ENCODE measurements at regions not wholly inside any gene's neighbourhood (a gene's known extent, or its start where the extent isn't known, plus 50 kb on each side); places are given as distances from the start of the nearest gene placed in this dataset.

GRCh38 chr12:91441246-91441645, 258.6 kb upstream of the DCN start:
- Histone ChIP-seq H3K27ac (no peak overlapping the region), H3K27me3 (replicated peaks in 1 of 7) (no peaks in the 10 kb centered on the region), H3K9me3 (peaks cover 0 to 4% (median 0%) of the 10 kb centered on the region in 8 donors), H3K4me1 (no peaks in the 10 kb centered on the region), H3K4me3 (no peak overlapping the region), H3K36me3 (no peaks in the 10 kb centered on the region)
- no peak for TF ChIP-seq CTCF (IDR thresholded peaks at IDR 0.05 in 8 of 11, conservative IDR thresholded peaks at IDR 0.05 in 3 of 11)
- no peak for TF ChIP-seq POLR2AphosphoS5 (IDR thresholded peaks at IDR 0.05)
- no peak for TF ChIP-seq POLR2A (IDR thresholded peaks at IDR 0.05)
- intact Hi-C loops (cut with DNase I; ENCODE audit: low total_unique reads): no loop called here
- 80 to 92% (median 85%) methylated on average over 4 of the region's 4 CpGs for WGBS, 5 donors
- DNase-seq: no peak

GRCh38 chr12:91434081-91434480, 251.5 kb upstream of the DCN start:
- no peak for TF ChIP-seq POLR2A (IDR thresholded peaks at IDR 0.05)
- TF ChIP-seq CTCF (IDR thresholded peaks at IDR 0.05 in 8 of 11, conservative IDR thresholded peaks at IDR 0.05 in 3 of 11): no peak
- no peak for TF ChIP-seq POLR2AphosphoS5 (IDR thresholded peaks at IDR 0.05)
- intact Hi-C loops (cut with DNase I; ENCODE audit: low total_unique reads): no loop called here
- DNase-seq: no peak
- Histone ChIP-seq H3K27me3 (replicated peaks in 1 of 7) (no peaks in the 10 kb centered on the region), H3K27ac (no peak overlapping the region), H3K9me3 (no peaks in the 10 kb centered on the region), H3K4me1 (peaks cover 0 to 11% (median 3%) of the 10 kb centered on the region in 6 donors), H3K36me3 (no peaks in the 10 kb centered on the region), H3K4me3 (no peak overlapping the region)
- WGBS, 5 donors: 86 to 98% (median 95%) methylated on average over 1 of the region's 1 CpG

GRCh38 chr12:91432755-91433154, 250.1 kb upstream of the DCN start:
- peaks cover 0 to 11% (median 3%) of the 10 kb centered on the region in 6 donors for H3K4me1 ChIP-seq
- no peak for TF ChIP-seq POLR2A (IDR thresholded peaks at IDR 0.05)
- TF ChIP-seq CTCF (IDR thresholded peaks at IDR 0.05 in 8 of 11, conservative IDR thresholded peaks at IDR 0.05 in 3 of 11): no peak
- no peak for TF ChIP-seq POLR2AphosphoS5 (IDR thresholded peaks at IDR 0.05)
- H3K27me3 ChIP-seq (replicated peaks in 1 of 7): no peaks in the 10 kb centered on the region
- WGBS, 5 donors: 42 to 67% (median 57%) methylated on average over 1 of the region's 1 CpG
- peak overlapping the region in 3 of 8 donors; percentile 14 to 37 (median 26) for H3K27ac ChIP-seq
- no peak for DNase-seq
- intact Hi-C loops (cut with DNase I; ENCODE audit: low total_unique reads): no loop called here
- no peaks in the 10 kb centered on the region for H3K36me3 ChIP-seq
- no peaks in the 10 kb centered on the region for H3K9me3 ChIP-seq
- no peak overlapping the region for H3K4me3 ChIP-seq

- intact Hi-C loops (cut with DNase I; ENCODE audit: low total_unique reads): no loop called here
- WGBS, 5 donors: 39 to 48% (median 47%) methylated on average over 2 of the region's 2 CpGs
- Histone ChIP-seq H3K4me1 (peaks cover 0 to 11% (median 3%) of the 10 kb centered on the region in 6 donors), H3K36me3 (no peaks in the 10 kb centered on the region), H3K27me3 (replicated peaks in 1 of 7) (no peaks in the 10 kb centered on the region), H3K4me3 (no peak overlapping the region), H3K27ac (peak overlapping the region in 5 of 8 donors; percentile 14 to 39 (median 33)), H3K9me3 (no peaks in the 10 kb centered on the region)
- no peak for TF ChIP-seq POLR2A (IDR thresholded peaks at IDR 0.05)
- no peak for TF ChIP-seq CTCF (IDR thresholded peaks at IDR 0.05 in 8 of 11, conservative IDR thresholded peaks at IDR 0.05 in 3 of 11)
- no peak for TF ChIP-seq POLR2AphosphoS5 (IDR thresholded peaks at IDR 0.05)
- no peak for DNase-seq
Measured at GRCh38 chr12:91432089-91432488, 249.5 kb upstream of the DCN start.
